Mammary epithelial cell (primary cell): ENCODE measurements at regions not wholly inside any gene's neighbourhood (a gene's known extent, or its start where the extent isn't known, plus 50 kb on each side); places are given as distances from the start of the nearest gene placed in this dataset.

ENCODE experiments used
- CTCF ChIP-seq, 2 donors: IDR thresholded peaks in 1 of 2; conservative IDR thresholded peaks in 1 of 2; 2 replicates each; pipeline ENCODE4 v1.5.1; 2011 to 2012; ENCODE audit warnings: inconsistent platforms in 2 of 2, low read length in 2 of 2, mild to moderate bottlenecking in 2 of 2, control low read depth in 1 of 2, low read depth in 1 of 2; ENCODE audit not compliant: insufficient read depth in 1 of 2; ENCODE audit errors: extremely low read depth in 1 of 2
- EZH2 ChIP-seq: IDR thresholded peaks from 2 replicates; pipeline ENCODE4 v1.6.1; 2012; ENCODE audit warnings: low read length, inconsistent platforms, borderline replicate concordance

- TF ChIP-seq CTCF (conservative IDR thresholded peaks at IDR 0.05 in 1 of 2, IDR thresholded peaks at IDR 0.05 in 1 of 2; ENCODE audit: extremely low read depth in 1 of 2, insufficient read depth in 1 of 2, low read depth in 1 of 2, low read length in 2 of 2) (no peak), EZH2 (no peak)
These were observed 717.8 kb upstream of the HS3ST5 start for GRCh38 chr6:115060581-115060980.
